SKM-1 treated with dmso at 0.1 percent for 144 hours (cell line): ENCODE measurements at regions not wholly inside any gene's neighbourhood (a gene's known extent, or its start where the extent isn't known, plus 50 kb on each side); places are given as distances from the start of the nearest gene placed in this dataset.

Source experiments
- DNase-seq: peaks from one replicate; lab custom pipeline; 2025; ENCODE audit not compliant: unreplicated experiment; lab: John Stamatoyannopoulos, UW

- no peak for DNase-seq
Observed at GRCh38 chr6:2384528-2384927, 139.1 kb upstream of the GMDS start.

- DNase-seq, result no peak
Observed at GRCh38 chr6:2381872-2382661, 136.7 kb upstream of the GMDS start.

- no peak for DNase-seq
Observed at GRCh38 chr6:2378891-2379652, 133.7 kb upstream of the GMDS start.

GRCh38 chr6:2378046-2378657 lies 132.7 kb upstream of the GMDS start:
- no peak for DNase-seq

- no peak for DNase-seq
Observed at GRCh38 chr6:2376429-2377355, 131.3 kb upstream of the GMDS start.

- no peak for DNase-seq
Observed at GRCh38 chr6:2375443-2375842, 130.0 kb upstream of the GMDS start.

GRCh38 chr6:2369606-2370005 lies 124.2 kb upstream of the GMDS start:
- DNase-seq, result no peak

- DNase-seq, result no peak
Observed at GRCh38 chr6:2363211-2363610, 117.8 kb upstream of the GMDS start.

- DNase-seq, result no peak
Observed at GRCh38 chr6:2361195-2361594, 115.8 kb upstream of the GMDS start.

GRCh38 chr6:2360716-2361115 lies 115.3 kb upstream of the GMDS start:
- DNase-seq, result no peak

- DNase-seq, result no peak
Observed at GRCh38 chr6:2360126-2360525, 114.7 kb upstream of the GMDS start.

- DNase-seq, result no peak
Observed at GRCh38 chr6:2355150-2355549, 109.7 kb upstream of the GMDS start.

- DNase-seq, result no peak
Observed at GRCh38 chr6:2354138-2354491, 108.7 kb upstream of the GMDS start.

- peak; percentile 62 for DNase-seq
Observed at GRCh38 chr6:2353412-2354137, 108.2 kb upstream of the GMDS start.

- DNase-seq, result peak; percentile 2
Observed at GRCh38 chr6:2351807-2352431, 106.5 kb upstream of the GMDS start.

GRCh38 chr6:2351090-2351489 lies 105.7 kb upstream of the GMDS start:
- DNase-seq, result no peak

- DNase-seq, result no peak
Observed at GRCh38 chr6:2346078-2346477, 100.7 kb upstream of the GMDS start.

GRCh38 chr6:2344319-2344905 lies 99.0 kb upstream of the GMDS start:
- DNase-seq, result no peak

- no peak for DNase-seq
Observed at GRCh38 chr6:2327591-2327990, 82.2 kb upstream of the GMDS start.
